PC-3 (cell line): ENCODE measurements at regions not wholly inside any gene's neighbourhood (a gene's known extent, or its start where the extent isn't known, plus 50 kb on each side); places are given as distances from the start of the nearest gene placed in this dataset.
A peak's percentile ranks its signal among the peaks of the same experiment; 100 is the strongest.

Experiments
- ATAC-seq: fragments of 200-7000 bp; cut with Tn5 transposase; 2 replicates; pipeline ENCODE4 v1.9.1; 2020; ENCODE audit warnings: mild to moderate bottlenecking, moderate library complexity
- BruUV-seq: library from RNA; stranded (reverse); fragments of 400-500 nt; replicated peaks from 2 replicates; lab custom pipeline; 2021; lab: Mats Ljungman, UMichigan
- CTCF ChIA-PET: fragments of 300-600 bp; sonication (Branson Sonifier 250); formaldehyde crosslinking; loops from one replicate; lab custom pipeline; 2022; ENCODE audit warnings: antibody characterized with exemption; lab: Charles Lee
- POLR2A ChIA-PET: fragments of 300-600 bp; sonication (Branson Sonifier 250); formaldehyde crosslinking; loops from one replicate; lab custom pipeline; 2022; ENCODE audit warnings: antibody characterized with exemption; ENCODE audit not compliant: unreplicated experiment; lab: Charles Lee
- DNase-seq: peaks from one replicate; pipeline ENCODE4 v3.0.0-alpha.2; 2015
- H2AFZ ChIP-seq: fragments of 300-600 bp; sonication (generic); 2 replicates; pipeline ENCODE4 v1.6.0; 2016; ENCODE audit warnings: antibody characterized with exemption, low read length
- H3F3A ChIP-seq: fragments of 300-600 bp; sonication (generic); one replicate; pipeline ENCODE4 v1.6.0; 2017; ENCODE audit warnings: antibody characterized with exemption, low read length, control low read depth, mild to moderate bottlenecking; ENCODE audit not compliant: unreplicated experiment
- H3K27ac ChIP-seq: fragments of 300-600 bp; sonication (generic); 2 replicates; pipeline ENCODE4 v1.5.1; 2016; ENCODE audit warnings: mild to moderate bottlenecking, low read length
- H3K27me3 ChIP-seq: fragments of 300-600 bp; sonication (generic); 2 replicates; pipeline ENCODE4 v1.6.1; 2016; ENCODE audit warnings: low read length, mixed read lengths
- H3K36me3 ChIP-seq: fragments of 300-600 bp; sonication (generic); 2 replicates; pipeline ENCODE4 v1.6.1; 2016; ENCODE audit warnings: low read depth, mixed run types, low read length, mixed read lengths
- H3K4me1 ChIP-seq: fragments of 300-600 bp; sonication (generic); 2 replicates; pipeline ENCODE4 v1.5.1; 2016; ENCODE audit warnings: low read length; ENCODE audit not compliant: insufficient read depth
- H3K4me2 ChIP-seq: fragments of 300-600 bp; sonication (generic); 2 replicates; pipeline ENCODE4 v1.6.0; 2016; ENCODE audit warnings: low read length
- H3K4me3 ChIP-seq: fragments of 300-600 bp; sonication (generic); 2 replicates; pipeline ENCODE4 v1.5.1; 2016; ENCODE audit warnings: mild to moderate bottlenecking, low read length, mixed read lengths
- H3K79me2 ChIP-seq: fragments of 300-600 bp; sonication (generic); 2 replicates; pipeline ENCODE4 v1.6.1; 2017; ENCODE audit warnings: low read length, mixed read lengths
- H3K9ac ChIP-seq: fragments of 300-600 bp; sonication (generic); 2 replicates; pipeline ENCODE4 v1.6.0; 2016; ENCODE audit warnings: mild to moderate bottlenecking, low read length
- H3K9me2 ChIP-seq: fragments of 300-600 bp; sonication (generic); replicated peaks from 2 replicates; pipeline ENCODE4 v1.6.1; 2016; ENCODE audit warnings: mixed run types, low read length, mixed read lengths
- H3K9me3 ChIP-seq: fragments of 300-600 bp; sonication (generic); 2 replicates; pipeline ENCODE4 v1.6.1; 2016; ENCODE audit warnings: low read length, mixed read lengths
- H4K20me1 ChIP-seq: fragments of 300-600 bp; sonication (generic); 2 replicates; pipeline ENCODE4 v1.6.1; 2016; ENCODE audit warnings: low read length, mixed read lengths
- CTCF ChIP-seq: fragments of 300-600 bp; sonication (generic); conservative IDR thresholded peaks from 2 replicates; pipeline ENCODE4 v1.5.1; 2017; ENCODE audit warnings: antibody characterized with exemption, low read depth, mild to moderate bottlenecking, low read length
- EZH2 ChIP-seq: fragments of 300-600 bp; sonication (generic); IDR thresholded peaks from one replicate; pipeline ENCODE4 v1.6.1; 2017; ENCODE audit warnings: antibody characterized with exemption, mild to moderate bottlenecking, low read length; ENCODE audit not compliant: unreplicated experiment
- EZH2phosphoT487 ChIP-seq: fragments of 300-600 bp; sonication (generic); IDR thresholded peaks from 2 replicates; pipeline ENCODE4 v1.6.1; 2018; ENCODE audit warnings: mild to moderate bottlenecking, antibody characterized with exemption, low read length, borderline replicate concordance
- intact Hi-C: fragments of 100-400 bp; cut with micrococcal nuclease; formaldehyde crosslinking; loops from 2 replicates; pipeline ENCODE4 v1.9.0; 2023

- Histone ChIP-seq H3F3A (no peaks in the 10 kb centered on the region), H3K79me2 (no peaks in the 10 kb centered on the region), H3K36me3 (no peaks in the 10 kb centered on the region), H4K20me1 (no peaks in the 10 kb centered on the region), H3K9me3 (no peaks in the 10 kb centered on the region), H3K27ac (no peak overlapping the region), H3K4me3 (no peak overlapping the region), H3K9ac (no peak overlapping the region), H3K4me2 (no peak overlapping the region), H3K4me1 (peaks cover 8% of the 10 kb centered on the region; the same call in 1 of the 2 replicates), H3K9me2 (no peaks in the 10 kb centered on the region), H3K27me3 (no peaks in the 10 kb centered on the region), H2AFZ (no peak overlapping the region)
- CTCF ChIA-PET = interaction anchor here (0.6 kb wide), 1 partner anchor 358 kb away, joined by 3 read pairs; no protein-coding TSS in a partner anchor
- BruUV-seq = no TSS peak
- ATAC-seq (no peak), DNase-seq (no peak)
- POLR2A ChIA-PET = no interaction called here
- TF ChIP-seq CTCF = no peak
- no peak for TF ChIP-seq EZH2phosphoT487
- no peak for TF ChIP-seq EZH2
- intact Hi-C loops = no loop called here
Observed at GRCh38 chr1:209218113-209218512, 365.4 kb upstream of the CAMK1G start.

- Histone ChIP-seq H3K4me2 (no peak overlapping the region), H4K20me1 (no peaks in the 10 kb centered on the region), H3K79me2 (no peaks in the 10 kb centered on the region), H3K4me3 (no peak overlapping the region), H2AFZ (no peak overlapping the region), H3K27me3 (no peaks in the 10 kb centered on the region), H3K9ac (no peak overlapping the region), H3K9me3 (no peaks in the 10 kb centered on the region), H3K9me2 (no peaks in the 10 kb centered on the region), H3K36me3 (no peaks in the 10 kb centered on the region), H3K4me1 (peaks cover 8% of the 10 kb centered on the region; the same call in 1 of the 2 replicates), H3F3A (no peaks in the 10 kb centered on the region), H3K27ac (no peak overlapping the region)
- TF ChIP-seq EZH2 = no peak
- ChIA-PET CTCF (no interaction called here), POLR2A (no interaction called here)
- BruUV-seq = no TSS peak
- ATAC-seq = peak; percentile 67
- intact Hi-C loops = no loop called here
- DNase-seq = peak; percentile 75
Observed at GRCh38 chr1:209218981-209219380, 364.5 kb upstream of the CAMK1G start.

- Histone ChIP-seq H2AFZ (no peak overlapping the region), H3K79me2 (no peaks in the 10 kb centered on the region), H3K36me3 (no peaks in the 10 kb centered on the region), H3K9ac (no peak overlapping the region), H3K9me2 (no peaks in the 10 kb centered on the region), H3K27ac (no peak overlapping the region), H3K4me2 (no peak overlapping the region), H3K27me3 (no peaks in the 10 kb centered on the region), H3K9me3 (no peaks in the 10 kb centered on the region), H3F3A (no peaks in the 10 kb centered on the region), H4K20me1 (no peaks in the 10 kb centered on the region), H3K4me3 (no peak overlapping the region), H3K4me1 (peaks cover 8% of the 10 kb centered on the region; the same call in 1 of the 2 replicates)
- TF ChIP-seq EZH2phosphoT487 (no peak), CTCF (no peak), EZH2 (no peak)
- ATAC-seq (no peak), DNase-seq (no peak)
- ChIA-PET POLR2A (no interaction called here), CTCF (no interaction called here)
- intact Hi-C loops = no loop called here
- no TSS peak for BruUV-seq
Observed at GRCh38 chr1:209219791-209220524, 363.6 kb upstream of the CAMK1G start.
